GM18867 (cell line): ENCODE measurements at regions not wholly inside any gene's neighbourhood (a gene's known extent, or its start where the extent isn't known, plus 50 kb on each side); places are given as distances from the start of the nearest gene placed in this dataset.
"Not testable (repeated sequence)": the region's sequence is repeated elsewhere in the genome, so short reads cannot be mapped to it uniquely, and the experiment has no call there.

Experiments used
- ATAC-seq: cut with Tn5 transposase; IDR thresholded peaks from one replicate; pipeline ENCODE4 v1.9.1; 2021; ENCODE audit warnings: mild to moderate bottlenecking, moderate library complexity; ENCODE audit not compliant: unreplicated experiment

DNA sequence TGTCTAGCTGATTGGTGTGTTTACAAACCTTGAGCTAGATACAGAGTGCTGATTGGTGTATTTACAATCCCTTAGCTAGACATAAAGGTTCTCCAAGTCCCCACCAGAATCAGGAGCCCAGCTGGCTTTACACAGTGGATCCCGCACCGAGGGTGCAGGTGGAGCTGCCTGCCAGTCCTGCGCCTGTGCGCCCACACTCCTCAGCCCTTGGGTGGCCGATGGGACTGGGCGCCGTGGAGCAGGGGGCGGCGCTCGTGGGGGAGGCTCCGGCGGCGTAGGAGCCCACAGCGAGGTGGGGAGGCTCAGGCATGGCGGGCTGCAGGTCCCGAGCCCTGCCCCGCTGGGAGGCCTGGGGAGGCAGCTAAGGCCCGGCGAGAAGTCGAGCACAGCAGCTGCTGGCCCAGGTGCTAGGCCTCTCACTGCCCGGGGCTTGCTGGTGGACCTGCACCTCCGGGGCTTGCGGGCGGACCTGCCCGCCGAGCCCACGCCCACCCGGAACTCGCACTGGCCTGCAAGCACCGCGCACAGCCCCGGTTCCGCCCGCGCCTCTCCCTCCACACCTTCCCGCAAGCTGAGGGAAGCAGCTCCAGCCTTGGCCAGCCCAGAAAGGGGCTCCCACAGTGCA, 51.0 kb upstream of the CDYL start:
- ATAC-seq, result not testable (repeated sequence)

DNA sequence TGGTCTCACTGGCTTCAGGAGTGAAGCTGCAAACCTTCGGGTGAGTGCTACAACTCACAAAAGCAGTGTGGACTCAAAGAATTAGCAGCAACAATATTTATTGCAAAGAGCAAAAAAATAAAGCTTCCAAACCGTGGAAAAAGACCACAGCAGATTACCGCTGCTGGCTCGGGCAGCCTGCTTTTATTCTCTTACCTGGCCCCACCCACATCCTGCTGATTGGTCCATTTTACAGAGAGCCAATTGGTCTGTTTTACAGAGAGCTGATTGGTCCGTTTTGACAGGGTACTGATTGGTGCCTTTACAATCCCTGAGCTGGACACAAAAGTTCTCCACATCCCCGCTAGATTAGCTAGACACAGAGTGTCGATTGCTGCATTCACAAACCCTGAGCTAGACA, 51.5 kb upstream of the CDYL start:
- ATAC-seq, result not testable (repeated sequence)

DNA sequence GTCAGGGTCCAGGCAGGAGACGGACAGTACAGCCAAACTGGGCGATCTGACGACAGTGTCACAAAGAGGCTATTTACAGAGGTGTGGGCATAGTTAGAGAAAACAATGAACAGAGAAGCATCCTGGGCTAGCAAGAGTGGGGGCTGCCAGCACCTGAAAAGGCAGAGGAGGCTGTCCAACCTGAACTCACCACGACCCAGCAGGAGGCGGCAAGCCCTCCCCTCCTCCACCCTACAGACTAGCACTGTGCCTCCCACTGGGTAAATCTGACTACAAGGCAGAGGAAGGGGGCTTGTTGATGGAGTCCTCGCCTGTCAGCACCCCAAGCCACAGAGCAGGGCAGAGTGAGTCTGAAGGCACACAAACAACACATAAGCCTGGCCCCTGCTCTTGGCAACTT, 52.8 kb upstream of the CDYL start:
- ATAC-seq, result no peak

DNA sequence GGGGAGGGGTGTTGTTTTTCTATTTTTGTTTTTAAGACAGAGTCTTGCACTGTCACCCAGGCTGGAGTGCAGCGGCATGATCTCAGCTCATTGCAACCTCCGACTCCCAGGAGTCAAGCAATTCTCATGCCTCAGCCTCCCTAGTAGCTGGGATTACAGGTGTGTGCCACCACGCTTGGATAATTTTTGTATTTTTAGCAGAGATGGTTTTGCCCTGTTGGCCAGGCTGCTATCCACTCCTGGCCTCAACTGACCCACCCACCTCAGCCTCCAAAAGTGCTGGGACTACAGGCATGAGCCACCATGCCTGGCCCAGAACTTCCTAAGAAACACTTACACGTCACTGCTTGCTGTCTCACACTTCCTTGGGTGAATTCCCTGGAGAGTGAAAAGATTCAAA, 54.8 kb upstream of the CDYL start:
- ATAC-seq, result not testable (repeated sequence)

DNA sequence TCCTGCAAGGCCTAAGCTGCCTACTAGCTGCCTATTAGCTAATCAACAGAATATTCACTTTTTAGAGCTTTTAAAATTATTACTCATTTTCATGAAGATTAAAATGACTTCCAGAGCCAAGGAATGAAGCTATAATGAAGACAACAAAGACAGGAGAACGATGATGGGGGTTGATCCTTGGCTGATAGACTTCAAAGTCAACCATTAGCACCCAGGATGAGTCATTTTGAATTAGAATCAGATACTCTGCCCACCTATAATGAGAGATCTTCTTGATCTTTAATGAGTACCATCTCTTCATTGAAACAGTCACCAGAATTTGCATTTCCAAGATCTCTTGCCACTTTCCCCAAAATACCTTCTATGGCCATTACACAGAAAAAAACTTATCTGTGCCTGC, 56.7 kb upstream of the CDYL start:
- ATAC-seq, result no peak

DNA sequence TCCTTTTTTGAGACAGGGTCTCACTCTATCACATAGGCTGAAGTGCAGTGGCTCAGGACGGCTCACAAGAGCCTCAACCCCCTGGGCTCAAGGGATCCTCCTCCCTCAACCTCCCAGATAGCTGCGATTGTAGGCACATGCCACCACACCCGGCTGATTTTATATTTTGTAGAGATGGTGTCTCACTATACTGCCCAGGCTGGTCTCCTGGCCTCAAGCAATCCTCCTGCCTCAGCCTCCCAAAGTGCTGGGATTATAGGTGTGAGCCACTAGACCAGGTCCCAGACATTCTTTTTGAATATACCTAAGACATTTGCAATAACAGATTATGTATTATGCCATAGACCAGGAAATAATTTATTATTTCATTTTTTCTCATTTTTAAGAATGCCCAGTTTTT, 58.3 kb upstream of the CDYL start:
- ATAC-seq, result no peak

DNA sequence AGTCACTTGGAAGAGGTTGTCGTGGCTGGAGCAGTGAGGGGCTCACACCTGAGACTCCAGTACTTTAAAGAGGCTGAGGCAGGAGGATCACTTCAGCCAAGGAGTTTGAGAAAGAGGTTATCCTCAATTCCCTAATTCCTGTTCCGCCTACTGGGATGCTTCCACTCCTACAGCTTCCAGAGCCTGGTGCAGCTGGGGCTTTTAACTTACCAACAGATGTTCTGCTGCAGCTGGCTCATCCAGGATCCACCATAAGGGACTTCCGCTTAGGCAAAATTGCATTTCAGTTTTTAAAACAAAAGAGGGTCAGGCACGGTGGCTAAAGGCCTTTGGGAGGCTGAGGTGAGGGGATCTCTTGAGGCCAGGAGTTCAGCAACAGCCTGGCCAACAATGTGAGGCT, 59.1 kb upstream of the CDYL start:
- ATAC-seq, result no peak

DNA sequence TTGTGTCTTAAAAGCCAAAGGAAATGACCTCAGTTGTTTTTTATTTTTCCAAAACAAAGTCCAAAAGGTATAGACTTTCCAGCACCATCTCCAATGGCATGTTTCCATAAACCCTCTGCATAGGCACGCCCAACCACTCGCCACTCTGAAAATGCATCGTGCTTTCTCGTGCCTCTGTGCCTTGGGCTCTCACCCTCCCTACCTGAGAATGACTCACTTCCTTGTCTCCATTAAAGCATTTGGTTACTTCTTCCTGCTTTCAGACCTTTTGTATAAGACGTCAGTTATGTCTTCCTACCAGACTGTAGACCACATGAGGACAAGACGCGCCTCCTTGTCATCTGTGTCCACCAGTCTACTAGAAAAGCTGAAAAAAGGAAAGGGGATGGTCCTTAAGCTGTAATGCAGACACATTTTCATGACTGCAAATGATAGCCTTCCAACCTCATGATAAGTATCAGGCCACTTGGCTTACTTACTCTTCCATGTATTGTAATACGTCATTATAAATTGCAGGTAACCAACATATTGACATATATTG, 61.2 kb upstream of the CDYL start:
- no peak for ATAC-seq

DNA sequence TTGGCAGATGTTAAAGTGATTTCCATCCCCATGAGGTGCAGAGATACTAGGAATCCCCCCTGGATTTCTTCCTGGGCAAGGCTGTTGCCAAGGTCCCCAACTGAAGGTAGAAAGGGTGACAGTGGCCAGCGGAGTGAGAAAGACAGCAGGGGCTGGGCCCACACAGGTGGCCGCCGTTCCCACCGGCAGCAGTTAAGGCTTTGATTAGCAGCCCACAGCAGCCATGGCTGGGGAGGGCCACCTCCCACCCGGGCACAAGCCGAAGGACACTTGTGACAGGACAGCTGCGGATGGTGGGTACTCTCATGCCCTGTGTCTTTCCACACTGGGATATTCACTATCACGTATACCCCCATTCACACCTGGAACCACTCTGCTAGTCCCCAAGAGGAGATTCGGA, 63.9 kb upstream of the CDYL start:
- no peak for ATAC-seq

DNA sequence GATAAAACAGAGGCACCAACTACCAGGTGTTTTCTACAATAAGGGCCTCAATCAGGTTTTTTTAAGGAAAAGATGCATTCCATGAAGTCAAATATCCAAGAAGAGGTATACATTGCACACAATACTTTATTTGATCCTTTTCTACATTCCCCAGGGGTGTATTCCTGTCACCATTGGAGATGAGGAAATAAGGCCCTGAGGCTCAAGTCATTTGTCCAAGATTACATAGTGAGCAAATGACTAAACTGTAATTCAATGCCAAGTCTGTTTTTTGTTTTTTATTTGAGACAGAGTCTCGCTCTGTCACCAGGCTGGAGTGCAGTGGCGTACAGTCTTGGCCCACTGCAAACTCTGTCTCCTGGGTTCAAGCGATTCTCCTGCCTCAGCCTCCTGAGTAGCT, 69.2 kb upstream of the CDYL start:
- no peak for ATAC-seq

DNA sequence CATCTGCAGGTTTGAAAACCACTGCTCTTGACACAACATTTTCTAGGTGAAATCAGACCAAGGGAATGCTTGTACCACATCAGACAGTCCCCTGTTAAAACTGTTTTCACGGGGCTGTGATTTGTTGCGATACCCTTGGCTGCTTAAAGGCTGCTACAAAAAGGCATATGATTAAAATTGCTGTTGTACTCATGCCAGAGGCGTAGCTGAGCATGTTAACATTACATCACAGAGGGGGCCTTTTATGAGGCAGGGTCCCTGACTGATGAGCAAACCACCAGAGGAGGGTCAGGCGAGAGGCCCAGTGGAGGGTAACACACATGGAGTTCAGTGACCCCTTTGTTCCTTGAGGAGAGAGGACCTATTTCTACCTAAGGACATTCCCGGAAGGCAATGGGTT, 70.4 kb upstream of the CDYL start:
- ATAC-seq, result no peak

DNA sequence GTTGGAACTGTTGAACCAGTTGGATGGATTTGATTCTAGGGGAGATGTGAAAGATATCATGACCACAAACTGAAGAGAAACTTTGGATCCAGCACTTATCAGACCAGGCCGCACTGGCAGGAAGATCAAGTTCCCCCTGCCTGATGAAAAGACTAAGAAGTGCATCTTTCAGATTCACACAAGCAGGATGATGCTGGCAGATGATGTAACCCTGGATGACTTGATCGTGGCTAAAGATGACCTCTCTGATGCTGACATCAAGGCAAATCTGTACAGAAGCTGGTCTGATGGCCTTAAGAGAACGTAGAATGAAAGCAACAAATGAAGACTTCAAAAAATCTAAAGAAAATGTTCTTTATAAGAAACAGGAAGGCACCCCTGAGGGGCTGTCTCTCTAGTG, 72.8 kb upstream of the CDYL start:
- ATAC-seq, result no peak

DNA sequence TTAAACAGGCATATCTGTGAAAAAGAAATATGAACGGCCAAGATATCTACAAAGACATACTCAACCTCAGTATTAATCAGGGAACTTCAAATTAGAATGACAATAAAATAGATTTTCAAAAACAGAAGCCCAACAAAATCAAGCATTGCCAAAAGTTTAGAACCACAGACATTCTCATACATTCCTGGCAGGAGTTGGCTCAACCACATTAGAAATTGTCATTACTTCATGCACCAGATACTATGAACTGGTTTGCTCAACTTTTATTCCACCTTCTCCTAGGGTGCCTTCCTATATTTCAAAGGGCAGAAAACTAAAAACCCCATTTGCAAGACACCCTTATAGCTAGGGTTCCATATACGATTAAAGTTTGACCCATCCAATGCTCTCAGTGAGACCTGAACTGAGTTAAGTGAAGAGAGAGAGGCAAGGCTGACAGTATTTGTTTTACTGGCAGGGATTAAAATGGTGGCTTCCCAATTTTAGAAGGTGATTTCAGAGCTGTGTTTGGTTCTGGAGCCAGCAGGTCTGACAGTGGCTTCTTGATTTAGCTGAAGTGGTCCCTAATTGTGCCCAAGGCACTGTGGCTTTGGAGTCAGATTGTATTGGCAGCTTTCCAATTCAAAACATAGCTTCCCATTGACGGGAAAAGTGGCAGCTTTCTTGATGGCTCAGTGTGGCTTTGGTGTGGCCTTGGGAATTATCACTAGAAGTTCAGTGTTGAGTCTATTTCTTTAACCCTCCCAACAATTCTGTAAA, 77.1 kb upstream of the CDYL start:
- ATAC-seq, result no peak

DNA sequence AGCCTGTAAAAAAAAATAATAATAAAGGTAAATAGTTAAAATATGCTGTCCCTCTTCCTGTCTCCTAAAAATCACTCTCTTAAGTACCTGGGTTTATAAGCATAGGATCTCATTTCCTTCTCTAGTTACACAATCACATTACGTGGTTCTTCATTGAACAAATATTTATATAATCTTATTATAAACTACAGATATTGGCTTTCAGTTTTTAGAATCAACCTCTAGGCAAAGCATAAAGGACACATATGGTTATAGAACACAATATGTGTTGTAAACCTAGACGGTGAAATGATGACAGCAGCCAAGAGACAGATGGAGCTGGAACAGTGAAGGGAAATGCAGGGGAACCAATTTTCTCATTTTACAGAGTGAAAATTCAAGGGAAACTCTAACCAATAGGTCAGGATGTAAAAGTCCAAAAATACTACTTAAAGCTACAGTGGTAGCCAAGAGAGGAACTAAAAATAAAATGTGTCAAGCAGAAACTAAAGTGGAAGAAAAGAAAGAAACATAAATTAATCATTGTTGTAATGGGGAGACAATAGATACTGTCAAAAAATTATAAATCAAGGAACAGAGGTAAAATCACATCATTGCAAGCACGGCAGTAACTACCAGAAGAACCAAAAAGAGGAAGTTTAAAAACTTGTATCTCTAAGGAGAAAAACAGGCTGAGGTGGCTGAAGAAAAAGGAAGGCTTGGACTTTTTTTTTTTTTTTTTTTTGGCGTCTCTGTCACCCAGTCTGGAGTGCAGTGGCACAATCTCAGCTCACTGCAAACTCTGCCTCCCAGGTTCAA, 82.8 kb upstream of the CDYL start:
- ATAC-seq, result no peak

DNA sequence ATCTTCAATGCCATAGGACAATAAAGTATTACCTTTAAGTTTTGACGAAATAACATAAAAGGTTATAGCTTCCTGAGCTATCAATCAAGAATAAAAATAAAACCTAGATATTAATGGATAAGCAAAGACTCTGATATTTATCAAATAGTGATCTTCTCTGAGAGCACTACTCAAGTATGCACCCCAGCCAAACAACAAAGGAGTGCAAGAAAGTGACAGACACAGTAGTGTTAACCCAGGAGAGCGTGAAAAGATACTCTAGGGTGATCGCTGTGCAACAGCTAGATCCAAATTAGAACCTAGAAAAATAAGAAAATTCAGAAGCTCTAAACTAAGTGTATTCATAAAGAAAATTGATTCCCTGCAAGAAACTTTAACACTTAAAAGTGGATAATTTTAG, 83.5 kb upstream of the CDYL start:
- no peak for ATAC-seq

DNA sequence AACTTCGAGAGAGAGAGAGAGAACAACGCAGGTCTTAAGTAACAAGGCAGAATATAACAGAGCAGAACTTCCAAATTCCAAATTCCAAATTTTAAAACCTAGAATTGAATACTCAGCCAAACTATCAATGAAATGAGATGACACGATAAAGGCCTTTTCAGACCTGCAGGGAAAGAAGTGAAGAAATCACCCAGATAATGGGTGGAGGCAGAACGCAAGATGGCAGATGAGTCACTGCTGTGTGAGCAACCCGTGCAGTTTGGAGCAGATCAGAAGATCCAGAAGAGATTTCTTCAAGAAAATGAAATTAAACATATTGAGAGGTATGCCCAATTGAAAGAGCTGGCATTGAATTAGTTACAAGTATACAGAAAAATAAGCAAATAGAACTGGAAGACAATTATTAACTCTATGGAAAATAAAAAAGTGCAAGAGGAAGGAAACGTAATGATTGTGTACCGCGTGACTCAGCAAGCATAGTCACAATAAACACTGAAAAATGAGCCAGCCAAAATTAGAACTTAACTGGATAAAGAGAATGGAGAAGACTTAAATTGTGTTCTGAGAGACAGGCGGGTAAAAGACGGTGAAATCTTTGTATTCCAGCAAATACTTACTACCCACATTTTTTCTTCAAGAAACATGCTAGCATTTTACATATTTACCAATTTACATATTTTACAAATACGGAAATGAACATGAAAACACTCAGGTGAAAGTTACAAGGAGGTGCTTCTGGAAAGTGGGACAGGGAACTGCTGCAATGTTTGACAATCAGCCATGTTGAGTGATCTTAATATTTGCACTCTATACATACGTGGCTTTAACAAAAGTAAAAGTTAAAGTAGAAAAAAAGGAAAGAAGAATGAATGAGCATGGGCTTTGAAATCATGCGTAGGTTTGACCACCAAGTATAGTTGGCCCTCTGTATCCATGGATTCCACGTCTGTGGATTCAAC, 87.9 kb upstream of the CDYL start:
- ATAC-seq, result no peak

DNA sequence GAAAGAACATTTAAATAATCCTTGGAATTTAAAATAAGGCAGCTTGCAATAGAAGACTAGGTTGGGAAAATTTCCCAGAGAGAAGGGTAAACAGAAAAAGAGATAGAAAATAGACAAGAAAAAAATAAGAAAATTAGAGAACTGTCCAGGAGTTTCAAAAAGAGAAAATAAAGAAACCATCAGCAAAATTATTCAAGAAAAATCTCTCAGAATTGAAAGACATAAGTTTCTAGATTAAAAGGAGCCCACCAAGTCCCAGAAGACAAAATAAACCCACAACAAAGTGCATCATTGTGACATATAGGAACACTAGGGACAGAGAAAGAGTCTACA, 88.6 kb upstream of the CDYL start:
- no peak for ATAC-seq

DNA sequence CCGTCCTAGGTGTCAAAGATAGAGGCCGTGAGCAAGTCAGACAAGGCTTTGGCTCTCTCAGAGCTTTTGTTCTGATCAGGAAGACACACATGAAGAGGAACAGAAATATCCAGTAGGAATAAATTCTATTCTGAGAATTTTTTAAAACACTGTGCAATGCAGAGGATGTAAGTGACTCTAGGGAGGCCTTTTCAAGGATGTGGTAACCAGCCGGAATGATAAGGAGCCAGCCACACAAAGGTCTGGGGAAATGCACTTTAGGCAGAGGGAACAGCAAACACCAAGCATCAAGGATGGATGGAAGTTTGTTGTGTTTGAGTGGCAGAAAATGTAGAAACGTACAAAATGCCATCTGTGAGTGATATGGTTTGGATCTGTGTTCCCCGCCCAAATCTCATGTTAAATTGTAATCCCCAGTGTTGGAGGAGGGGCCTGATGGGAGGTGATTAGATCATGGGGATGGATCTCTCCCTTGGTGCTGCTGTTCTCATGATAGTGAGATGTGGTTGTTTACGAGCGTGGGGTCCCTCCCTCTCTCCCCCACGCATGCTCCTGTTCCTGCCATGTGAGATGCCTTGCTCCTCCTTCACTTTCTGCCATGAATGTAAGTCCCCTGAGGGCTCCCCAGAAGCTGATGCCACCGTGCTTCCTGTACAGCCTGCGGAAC, 93.6 kb upstream of the CDYL start:
- no peak for ATAC-seq

DNA sequence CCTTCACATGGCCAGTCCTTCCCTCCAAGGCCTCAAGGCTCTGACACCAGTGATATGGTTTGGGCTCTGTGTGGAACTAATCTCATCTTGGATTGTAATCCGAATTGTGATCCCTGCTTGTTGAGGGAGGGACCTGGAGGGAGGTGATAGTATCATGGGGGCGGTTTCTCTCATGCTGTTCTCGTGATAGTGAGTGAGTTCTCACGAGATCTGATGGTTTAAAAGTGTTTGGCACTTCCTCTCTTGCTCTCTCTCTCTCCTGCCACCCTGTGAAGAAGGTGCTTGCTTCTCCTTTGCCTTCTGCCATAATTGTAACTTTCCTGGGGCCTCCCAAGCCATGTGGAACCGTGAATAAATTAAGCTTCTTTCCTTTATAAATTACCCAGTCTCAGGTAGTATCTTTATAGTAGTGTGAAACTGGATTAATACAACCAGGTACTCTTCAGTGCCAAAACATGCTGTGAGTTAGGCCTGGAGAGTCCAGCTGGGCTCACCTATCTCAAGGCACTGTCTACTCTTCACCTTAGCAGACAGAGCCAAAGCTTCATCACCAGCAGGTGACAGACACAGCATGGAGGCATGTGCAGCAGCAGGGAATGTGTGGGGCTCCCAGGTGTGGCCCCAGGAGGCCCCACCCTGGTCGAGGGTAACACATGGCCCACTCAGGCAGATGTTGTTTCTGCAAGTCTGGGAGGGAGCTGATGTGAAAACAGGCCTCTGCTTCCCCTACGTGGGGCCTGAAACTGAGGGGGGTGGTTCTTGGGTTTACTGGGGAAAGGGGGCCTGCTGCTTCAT, 97.5 kb upstream of the CDYL start:
- no peak for ATAC-seq

DNA sequence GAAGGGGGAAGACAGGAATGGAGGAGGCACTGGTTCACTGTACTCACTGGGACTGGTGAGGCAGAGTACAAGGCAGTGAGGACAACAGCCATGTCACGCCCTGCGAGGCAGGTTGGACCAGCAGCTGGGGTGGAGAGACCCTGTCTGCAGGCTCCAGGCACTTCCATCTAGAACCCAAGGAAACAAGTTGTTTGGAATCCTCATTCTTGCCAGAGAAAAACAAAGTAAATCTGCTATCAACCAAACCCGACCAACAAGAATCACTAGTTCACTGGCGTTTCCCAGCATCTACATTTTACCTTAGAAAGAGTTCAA, 98.5 kb upstream of the CDYL start:
- no peak for ATAC-seq
